ENCODE measurements at regions not wholly inside any gene's neighbourhood (a gene's known extent, or its start where the extent isn't known, plus 50 kb on each side); places are given as distances from the start of the nearest gene placed in this dataset.

DNA sequence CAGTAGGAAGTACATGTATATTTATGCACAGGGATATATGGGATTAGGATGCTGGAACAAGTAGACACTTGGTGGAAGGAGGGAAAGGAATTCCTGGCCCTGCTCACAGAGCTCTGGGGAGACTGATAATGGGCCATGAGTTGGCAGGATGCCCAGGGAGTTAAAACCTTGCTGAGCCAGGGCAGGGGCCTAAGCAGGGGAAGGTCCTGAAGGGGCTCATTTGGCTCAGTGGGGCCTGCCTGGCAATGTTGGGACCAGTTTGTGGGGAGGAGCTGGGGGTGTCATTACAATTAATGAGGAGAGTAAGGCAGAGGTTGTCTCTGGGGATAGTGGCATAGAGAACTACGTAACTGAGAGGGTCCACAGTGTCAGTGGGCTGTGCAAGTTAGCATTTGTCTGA is 124.2 kb upstream of the ADPGK start:
- DNase-seq (ENCODE audit: low spot score): no peak
- H3K27ac ChIP-seq (ENCODE audit: low read depth, low read length, poor library complexity, severe bottlenecking): no peak overlapping the region
- no peaks in the 10 kb centered on the region for H3K9me2 ChIP-seq (ENCODE audit: insufficient read depth, low read length)
- BruUV-seq (replicated peaks): no TSS peak
- H3K36me3 ChIP-seq (ENCODE audit: insufficient read depth, low read length): no peaks in the 10 kb centered on the region
- TF ChIP-seq CTCF (conservative IDR thresholded peaks at IDR 0.05; ENCODE audit: low read length): no peak
- TF ChIP-seq EZH2phosphoT487 (IDR thresholded peaks at IDR 0.05; ENCODE audit: borderline replicate concordance, low read depth, low read length): no peak
- no peaks in the 10 kb centered on the region for H3K4me1 ChIP-seq (ENCODE audit: insufficient read depth, low read length, poor library complexity, severe bottlenecking)
- ChIA-PET POLR2A (no interaction called here), CTCF (ENCODE audit: unreplicated experiment) (no interaction called here)
- H3K9me3 ChIP-seq (ENCODE audit: low read length): no peaks in the 10 kb centered on the region
- H4K20me1 ChIP-seq (ENCODE audit: insufficient read depth, low read length): no peaks in the 10 kb centered on the region
- H3K4me3 ChIP-seq (ENCODE audit: low read depth, low read length, poor library complexity, severe bottlenecking): no peak overlapping the region
- H3K4me2 ChIP-seq (ENCODE audit: low read length): no peak overlapping the region
- H2AFZ ChIP-seq (ENCODE audit: low read length): no peak overlapping the region
- intact Hi-C loops (cut with micrococcal nuclease; ENCODE audit: unreplicated experiment): no loop called here
- no peaks in the 10 kb centered on the region for H3K79me2 ChIP-seq (ENCODE audit: insufficient read depth, low read depth, low read length)

- Histone ChIP-seq H3K9me2 (ENCODE audit: insufficient read depth, low read length) (no peaks in the 10 kb centered on the region), H3K9me3 (ENCODE audit: low read length) (no peaks in the 10 kb centered on the region), H3K27ac (ENCODE audit: low read depth, low read length, poor library complexity, severe bottlenecking) (no peak overlapping the region), H4K20me1 (ENCODE audit: insufficient read depth, low read length) (no peaks in the 10 kb centered on the region), H3K4me3 (ENCODE audit: low read depth, low read length, poor library complexity, severe bottlenecking) (no peak overlapping the region), H3K79me2 (ENCODE audit: insufficient read depth, low read depth, low read length) (no peaks in the 10 kb centered on the region), H2AFZ (ENCODE audit: low read length) (no peak overlapping the region), H3K4me2 (ENCODE audit: low read length) (no peak overlapping the region), H3K36me3 (ENCODE audit: insufficient read depth, low read length) (no peaks in the 10 kb centered on the region), H3K4me1 (ENCODE audit: insufficient read depth, low read length, poor library complexity, severe bottlenecking) (no peaks in the 10 kb centered on the region)
- ChIA-PET CTCF (ENCODE audit: unreplicated experiment) (no interaction called here), POLR2A (no interaction called here)
- TF ChIP-seq CTCF (conservative IDR thresholded peaks at IDR 0.05; ENCODE audit: low read length) (no peak), EZH2phosphoT487 (IDR thresholded peaks at IDR 0.05; ENCODE audit: borderline replicate concordance, low read depth, low read length) (no peak)
- intact Hi-C loops (cut with micrococcal nuclease; ENCODE audit: unreplicated experiment): no loop called here
- no peak for DNase-seq (ENCODE audit: low spot score)
- no TSS peak for BruUV-seq (replicated peaks)
Observed at GRCh38 chr15:72902919-72903260, 119.3 kb upstream of the ADPGK start.

DNA sequence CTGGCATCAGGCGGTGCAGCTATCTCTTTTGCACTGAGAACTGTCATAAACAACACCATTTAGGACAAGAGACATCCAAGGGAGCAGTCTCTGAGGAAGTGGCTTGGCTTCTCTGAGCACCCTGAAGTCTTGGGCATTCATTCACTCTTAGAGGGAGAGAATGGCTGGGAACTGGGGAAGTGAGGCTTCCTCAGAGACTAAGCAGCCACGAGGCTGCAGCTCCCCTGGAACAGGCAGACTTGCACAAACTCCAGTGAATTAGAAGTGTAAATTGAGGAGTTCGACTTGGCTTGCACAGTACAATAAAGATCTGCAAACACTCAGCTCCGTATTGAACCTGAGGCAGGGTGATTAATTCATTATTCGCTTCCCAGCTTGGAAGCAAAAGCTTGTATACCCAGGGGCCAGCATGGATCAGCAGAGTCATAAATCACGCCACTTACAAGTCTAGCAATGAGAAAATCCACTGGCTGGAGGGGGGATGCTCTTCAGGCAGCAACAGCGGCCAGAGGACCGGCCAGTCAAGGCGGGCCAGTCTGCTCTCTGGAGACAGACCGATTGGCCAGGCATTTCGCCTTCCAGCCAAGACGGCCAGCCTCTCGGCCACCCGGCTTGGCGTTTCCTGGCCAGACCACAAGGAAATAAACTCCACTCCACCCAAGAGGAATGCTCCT is 118.8 kb upstream of the ADPGK start:
- no peaks in the 10 kb centered on the region for H3K9me2 ChIP-seq (ENCODE audit: insufficient read depth, low read length)
- H2AFZ ChIP-seq (ENCODE audit: low read length): no peak overlapping the region
- no peaks in the 10 kb centered on the region for H4K20me1 ChIP-seq (ENCODE audit: insufficient read depth, low read length)
- intact Hi-C loops (cut with micrococcal nuclease; ENCODE audit: unreplicated experiment): no loop called here
- no peak for DNase-seq (ENCODE audit: low spot score)
- H3K4me1 ChIP-seq (ENCODE audit: insufficient read depth, low read length, poor library complexity, severe bottlenecking): no peaks in the 10 kb centered on the region
- CTCF ChIA-PET (ENCODE audit: unreplicated experiment): no interaction called here
- BruUV-seq (replicated peaks): no TSS peak
- H3K79me2 ChIP-seq (ENCODE audit: insufficient read depth, low read depth, low read length): no peaks in the 10 kb centered on the region
- no peak overlapping the region for H3K27ac ChIP-seq (ENCODE audit: low read depth, low read length, poor library complexity, severe bottlenecking)
- TF ChIP-seq CTCF (conservative IDR thresholded peaks at IDR 0.05; ENCODE audit: low read length) (no peak), EZH2phosphoT487 (IDR thresholded peaks at IDR 0.05; ENCODE audit: borderline replicate concordance, low read depth, low read length) (no peak)
- H3K4me2 ChIP-seq (ENCODE audit: low read length): no peak overlapping the region
- POLR2A ChIA-PET: no interaction called here
- no peak overlapping the region for H3K4me3 ChIP-seq (ENCODE audit: low read depth, low read length, poor library complexity, severe bottlenecking)
- no peaks in the 10 kb centered on the region for H3K9me3 ChIP-seq (ENCODE audit: low read length)
- H3K36me3 ChIP-seq (ENCODE audit: insufficient read depth, low read length): no peaks in the 10 kb centered on the region
